ENCODE measurements at regions not wholly inside any gene's neighbourhood (a gene's known extent, or its start where the extent isn't known, plus 50 kb on each side); places are given as distances from the start of the nearest gene placed in this dataset.
"Not testable (repeated sequence)": the region's sequence is repeated elsewhere in the genome, so short reads cannot be mapped to it uniquely, and the experiment has no call there.

DNA sequence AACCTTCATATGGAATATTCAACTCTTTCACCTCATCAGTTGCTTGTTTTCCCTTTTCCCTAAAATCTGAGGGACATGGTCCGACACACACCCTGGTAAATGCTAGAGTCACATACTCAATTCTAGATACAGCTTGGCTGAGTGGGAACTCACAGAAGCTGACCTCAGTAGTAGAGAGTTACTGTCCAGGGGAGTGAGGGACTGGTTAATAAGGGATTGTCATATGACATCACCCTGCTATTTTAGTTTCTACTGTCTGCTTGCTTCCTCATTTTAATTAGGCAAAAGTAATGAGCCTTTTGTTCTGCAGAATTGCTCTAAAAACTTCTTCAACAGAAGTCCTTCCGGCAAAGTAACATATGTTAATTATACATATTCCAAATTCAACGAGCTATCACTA lies 244.5 kb downstream of the ZIC4 start:
- no peaks in the 10 kb centered on the region for H3K4me1 ChIP-seq
- H3K27ac ChIP-seq = no peak overlapping the region
- no peak overlapping the region for H3K4me3 ChIP-seq
- in situ Hi-C loops (cut with MboI; ENCODE audit: low pct_ligation_motif_present in 1 of 4, low pct_unique_long_range_greater_than_20kb in 1 of 4, low sequenced_read_pairs in 3 of 4) = no loop called here
- no peaks in the 10 kb centered on the region for H3K27me3 ChIP-seq
- WGBS, 2 donors (ENCODE audit: low coverage in 1 of 2) = 73 to 79% methylated on average over 3 of the region's 3 CpGs
- no peaks in the 10 kb centered on the region for H3K36me3 ChIP-seq
- TF ChIP-seq EP300 (IDR thresholded peaks at IDR 0.05; ENCODE audit: low read depth) (no peak), POLR2AphosphoS5 (IDR thresholded peaks at IDR 0.05) (no peak), POLR2A (IDR thresholded peaks at IDR 0.05) (no peak)
- TF ChIP-seq, protein P1, sequence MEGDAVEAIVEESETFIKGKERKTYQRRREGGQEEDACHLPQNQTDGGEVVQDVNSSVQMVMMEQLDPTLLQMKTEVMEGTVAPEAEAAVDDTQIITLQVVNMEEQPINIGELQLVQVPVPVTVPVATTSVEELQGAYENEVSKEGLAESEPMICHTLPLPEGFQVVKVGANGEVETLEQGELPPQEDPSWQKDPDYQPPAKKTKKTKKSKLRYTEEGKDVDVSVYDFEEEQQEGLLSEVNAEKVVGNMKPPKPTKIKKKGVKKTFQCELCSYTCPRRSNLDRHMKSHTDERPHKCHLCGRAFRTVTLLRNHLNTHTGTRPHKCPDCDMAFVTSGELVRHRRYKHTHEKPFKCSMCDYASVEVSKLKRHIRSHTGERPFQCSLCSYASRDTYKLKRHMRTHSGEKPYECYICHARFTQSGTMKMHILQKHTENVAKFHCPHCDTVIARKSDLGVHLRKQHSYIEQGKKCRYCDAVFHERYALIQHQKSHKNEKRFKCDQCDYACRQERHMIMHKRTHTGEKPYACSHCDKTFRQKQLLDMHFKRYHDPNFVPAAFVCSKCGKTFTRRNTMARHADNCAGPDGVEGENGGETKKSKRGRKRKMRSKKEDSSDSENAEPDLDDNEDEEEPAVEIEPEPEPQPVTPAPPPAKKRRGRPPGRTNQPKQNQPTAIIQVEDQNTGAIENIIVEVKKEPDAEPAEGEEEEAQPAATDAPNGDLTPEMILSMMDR (IDR thresholded peaks at IDR 0.05) = no peak
- intact Hi-C loops (cut with DNase I; ENCODE audit: low total_unique reads) = no loop called here
- H3K9me3 ChIP-seq = no peaks in the 10 kb centered on the region
- DNase-seq = no peak

DNA sequence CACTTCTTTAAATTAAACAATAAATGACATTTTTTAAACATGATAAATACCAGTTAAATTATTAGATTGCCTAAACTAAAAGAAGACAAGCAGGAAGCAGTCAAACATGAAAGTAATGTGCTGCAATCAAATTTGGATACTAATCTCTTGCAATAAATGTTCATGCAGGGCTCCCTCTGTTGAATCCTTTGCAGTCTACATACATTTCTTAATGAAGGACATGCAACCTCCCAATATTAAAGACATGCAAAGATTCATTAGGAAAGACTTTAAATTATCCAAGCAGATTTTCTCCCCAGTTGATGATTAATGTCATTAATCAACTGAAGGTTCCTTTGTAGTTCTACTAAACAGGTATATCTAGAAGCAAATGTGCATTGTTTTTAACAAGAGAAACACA lies 245.4 kb downstream of the ZIC4 start:
- Histone ChIP-seq H3K4me3 (no peak overlapping the region), H3K4me1 (no peaks in the 10 kb centered on the region), H3K27ac (no peak overlapping the region), H3K9me3 (no peaks in the 10 kb centered on the region), H3K27me3 (no peaks in the 10 kb centered on the region), H3K36me3 (no peaks in the 10 kb centered on the region)
- no peak for DNase-seq
- in situ Hi-C loops (cut with MboI; ENCODE audit: low pct_ligation_motif_present in 1 of 4, low pct_unique_long_range_greater_than_20kb in 1 of 4, low sequenced_read_pairs in 3 of 4) = no loop called here
- TF ChIP-seq, protein P1 (IDR thresholded peaks at IDR 0.05) = no peak
- TF ChIP-seq POLR2AphosphoS5 (IDR thresholded peaks at IDR 0.05) = no peak
- no peak for TF ChIP-seq EP300 (IDR thresholded peaks at IDR 0.05; ENCODE audit: low read depth)
- no peak for TF ChIP-seq POLR2A (IDR thresholded peaks at IDR 0.05)
- intact Hi-C loops (cut with DNase I; ENCODE audit: low total_unique reads) = no loop called here

DNA sequence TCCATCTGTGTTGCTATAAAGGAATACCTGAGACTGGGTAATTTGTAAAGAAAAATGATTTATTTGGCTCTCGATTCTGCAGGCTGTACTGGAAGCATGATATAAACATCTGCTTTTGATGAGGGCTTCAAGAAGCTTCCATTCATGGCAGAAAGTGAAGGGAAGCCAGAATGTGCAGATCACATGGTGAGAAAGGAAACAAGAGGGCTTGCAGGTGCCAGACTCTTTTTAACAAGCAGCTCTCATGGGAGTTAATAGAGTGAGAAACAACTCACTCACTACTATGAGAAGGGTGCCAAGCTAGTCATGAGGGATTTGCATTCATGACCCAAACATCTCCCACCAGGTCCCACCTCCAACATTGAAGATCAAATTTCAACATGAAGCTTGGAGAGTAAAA lies 247.2 kb downstream of the ZIC4 start:
- no peaks in the 10 kb centered on the region for H3K27me3 ChIP-seq
- intact Hi-C loops (cut with DNase I; ENCODE audit: low total_unique reads) (no loop called here), in situ Hi-C loops (cut with MboI; ENCODE audit: low pct_ligation_motif_present in 1 of 4, low pct_unique_long_range_greater_than_20kb in 1 of 4, low sequenced_read_pairs in 3 of 4) (no loop called here)

DNA sequence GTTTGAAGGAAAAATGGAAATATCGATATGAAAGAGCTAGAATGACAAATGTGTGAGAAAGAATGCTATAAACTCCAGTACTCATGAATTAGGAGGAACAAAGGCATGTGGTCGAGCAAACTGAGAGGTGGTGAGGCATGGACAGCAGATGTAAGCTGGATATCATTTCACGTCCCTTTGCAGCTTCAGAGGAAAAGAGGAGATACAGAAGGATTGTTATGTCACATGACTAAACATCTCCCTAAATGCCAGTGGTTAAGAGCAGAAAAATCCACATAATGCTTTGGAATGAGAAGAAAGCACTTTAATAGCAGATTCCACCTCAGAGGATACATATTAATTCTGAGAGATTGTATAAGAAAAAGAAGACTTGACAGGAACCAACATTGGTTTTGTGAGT lies 248.7 kb downstream of the ZIC4 start:
- no peak for TF ChIP-seq EP300 (IDR thresholded peaks at IDR 0.05; ENCODE audit: low read depth)
- no peak for TF ChIP-seq POLR2A (IDR thresholded peaks at IDR 0.05)
- no peak for TF ChIP-seq POLR2AphosphoS5 (IDR thresholded peaks at IDR 0.05)
- TF ChIP-seq, protein P1 (IDR thresholded peaks at IDR 0.05) = no peak
- in situ Hi-C loops (cut with MboI; ENCODE audit: low pct_ligation_motif_present in 1 of 4, low pct_unique_long_range_greater_than_20kb in 1 of 4, low sequenced_read_pairs in 3 of 4) = no loop called here
- no peak for DNase-seq
- WGBS, 2 donors (ENCODE audit: low coverage in 1 of 2) = 61 to 66% methylated on average over 2 to 3 of the region's 3 CpGs
- Histone ChIP-seq H3K27me3 (no peaks in the 10 kb centered on the region), H3K4me3 (no peak overlapping the region), H3K27ac (no peak overlapping the region), H3K36me3 (no peaks in the 10 kb centered on the region), H3K4me1 (no peaks in the 10 kb centered on the region), H3K9me3 (no peaks in the 10 kb centered on the region)
- intact Hi-C loops (cut with DNase I; ENCODE audit: low total_unique reads) = no loop called here

More for the DNA sequence above, 247.2 kb downstream of the ZIC4 start:
- TF ChIP-seq, protein P1 (IDR thresholded peaks at IDR 0.05) = no peak
- no peak for TF ChIP-seq POLR2A (IDR thresholded peaks at IDR 0.05)
- TF ChIP-seq POLR2AphosphoS5 (IDR thresholded peaks at IDR 0.05) = no peak
- no peak for TF ChIP-seq EP300 (IDR thresholded peaks at IDR 0.05; ENCODE audit: low read depth)
- no peak overlapping the region for H3K27ac ChIP-seq
- no peak overlapping the region for H3K4me3 ChIP-seq
- no peaks in the 10 kb centered on the region for H3K4me1 ChIP-seq
- WGBS, 2 donors (ENCODE audit: low coverage in 1 of 2) = 29 to 44% methylated on average over 1 of the region's 1 CpG
- H3K9me3 ChIP-seq = no peaks in the 10 kb centered on the region
- H3K36me3 ChIP-seq = no peaks in the 10 kb centered on the region
- DNase-seq = no peak

DNA sequence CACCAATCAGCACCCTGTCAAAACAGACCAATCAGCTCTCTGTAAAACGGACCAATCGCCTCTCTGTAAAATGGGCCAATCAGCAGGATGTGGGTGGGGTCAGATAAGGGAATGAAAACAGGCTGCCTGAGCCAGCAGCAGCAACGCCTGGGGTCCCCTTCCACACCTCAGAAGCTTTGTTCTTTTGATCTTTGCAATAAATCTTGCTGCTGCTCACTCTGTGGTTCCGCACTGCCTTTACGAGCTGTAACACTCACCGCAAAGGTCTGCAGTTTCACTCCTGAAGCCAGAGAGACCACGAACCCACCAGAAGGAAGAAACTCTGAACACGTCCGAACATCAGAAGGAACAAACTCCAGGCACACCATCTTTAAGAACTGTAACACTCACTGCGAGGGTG lies 251.4 kb downstream of the ZIC4 start:
- H3K27me3 ChIP-seq; H3K4me1 ChIP-seq; DNase-seq; intact Hi-C loops (cut with DNase I; ENCODE audit: low total_unique reads); in situ Hi-C loops (cut with MboI; ENCODE audit: low pct_ligation_motif_present in 1 of 4, low pct_unique_long_range_greater_than_20kb in 1 of 4, low sequenced_read_pairs in 3 of 4); H3K27ac ChIP-seq; H3K9me3 ChIP-seq; H3K4me3 ChIP-seq; H3K36me3 ChIP-seq: not testable (repeated sequence)
- WGBS, 2 donors (ENCODE audit: low coverage in 1 of 2) = 83% methylated on average over 10 of the region's 10 CpGs; no CpG with 5 or more reads in 1 of the 2 donors
